ENCODE measurements at regions not wholly inside any gene's neighbourhood (a gene's known extent, or its start where the extent isn't known, plus 50 kb on each side); places are given as distances from the start of the nearest gene placed in this dataset.

- Histone ChIP-seq H3K4me3 (no peak overlapping the region), H3K79me2 (ENCODE audit: low read depth) (no peaks in the 10 kb centered on the region), H4K20me1 (ENCODE audit: insufficient read depth) (no peaks in the 10 kb centered on the region), H3K27ac (no peak overlapping the region), H3K9me3 (ENCODE audit: insufficient read depth, low read depth) (no peaks in the 10 kb centered on the region), H3K4me2 (no peak overlapping the region), H3K9me2 (ENCODE audit: insufficient read depth) (no peaks in the 10 kb centered on the region), H3K4me1 (replicated peaks; ENCODE audit: insufficient read depth) (no peaks in the 10 kb centered on the region), H2AFZ (no peak overlapping the region), H3K36me3 (ENCODE audit: low read depth) (no peaks in the 10 kb centered on the region), H3F3A (ENCODE audit: insufficient read depth, low read depth) (no peaks in the 10 kb centered on the region; the same call in 1 of the 2 replicates), H3K27me3 (ENCODE audit: insufficient read depth, low read depth) (no peaks in the 10 kb centered on the region)
- ChIA-PET POLR2A (ENCODE audit: unreplicated experiment) (no interaction called here), CTCF (no interaction called here)
- intact Hi-C loops (cut with micrococcal nuclease; ENCODE audit: unreplicated experiment): no loop called here
- no TSS peak for BruUV-seq (replicated peaks)
- TF ChIP-seq, protein P1, sequence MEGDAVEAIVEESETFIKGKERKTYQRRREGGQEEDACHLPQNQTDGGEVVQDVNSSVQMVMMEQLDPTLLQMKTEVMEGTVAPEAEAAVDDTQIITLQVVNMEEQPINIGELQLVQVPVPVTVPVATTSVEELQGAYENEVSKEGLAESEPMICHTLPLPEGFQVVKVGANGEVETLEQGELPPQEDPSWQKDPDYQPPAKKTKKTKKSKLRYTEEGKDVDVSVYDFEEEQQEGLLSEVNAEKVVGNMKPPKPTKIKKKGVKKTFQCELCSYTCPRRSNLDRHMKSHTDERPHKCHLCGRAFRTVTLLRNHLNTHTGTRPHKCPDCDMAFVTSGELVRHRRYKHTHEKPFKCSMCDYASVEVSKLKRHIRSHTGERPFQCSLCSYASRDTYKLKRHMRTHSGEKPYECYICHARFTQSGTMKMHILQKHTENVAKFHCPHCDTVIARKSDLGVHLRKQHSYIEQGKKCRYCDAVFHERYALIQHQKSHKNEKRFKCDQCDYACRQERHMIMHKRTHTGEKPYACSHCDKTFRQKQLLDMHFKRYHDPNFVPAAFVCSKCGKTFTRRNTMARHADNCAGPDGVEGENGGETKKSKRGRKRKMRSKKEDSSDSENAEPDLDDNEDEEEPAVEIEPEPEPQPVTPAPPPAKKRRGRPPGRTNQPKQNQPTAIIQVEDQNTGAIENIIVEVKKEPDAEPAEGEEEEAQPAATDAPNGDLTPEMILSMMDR (conservative IDR thresholded peaks at IDR 0.05): no peak
- no peak for TF ChIP-seq EZH2 (IDR thresholded peaks at IDR 0.05; ENCODE audit: low read depth)
- DNase-seq: peak in 1 of 2 experiments; percentile 31
Observed at GRCh38 chr1:96509339-96509738, 212.2 kb upstream of the PTBP2 start.

GRCh38 chr1:96509951-96510350, 211.6 kb upstream of the PTBP2 start:
- Histone ChIP-seq H3K27me3 (ENCODE audit: insufficient read depth, low read depth) (no peaks in the 10 kb centered on the region), H3K27ac (no peak overlapping the region), H3K9me3 (ENCODE audit: insufficient read depth, low read depth) (no peaks in the 10 kb centered on the region), H3F3A (ENCODE audit: insufficient read depth, low read depth) (no peaks in the 10 kb centered on the region), H2AFZ (no peak overlapping the region), H4K20me1 (ENCODE audit: insufficient read depth) (no peaks in the 10 kb centered on the region), H3K4me1 (replicated peaks; ENCODE audit: insufficient read depth) (no peaks in the 10 kb centered on the region), H3K4me2 (no peak overlapping the region), H3K4me3 (no peak overlapping the region), H3K79me2 (ENCODE audit: low read depth) (no peaks in the 10 kb centered on the region), H3K9me2 (ENCODE audit: insufficient read depth) (no peaks in the 10 kb centered on the region), H3K36me3 (ENCODE audit: low read depth) (no peaks in the 10 kb centered on the region)
- intact Hi-C loops (cut with micrococcal nuclease; ENCODE audit: unreplicated experiment): no loop called here
- TF ChIP-seq EZH2 (IDR thresholded peaks at IDR 0.05; ENCODE audit: low read depth): no peak
- TF ChIP-seq, protein P1 (conservative IDR thresholded peaks at IDR 0.05): no peak
- ChIA-PET CTCF (no interaction called here), POLR2A (ENCODE audit: unreplicated experiment) (no interaction called here)
- DNase-seq: peak in 1 of 2 experiments; percentile 9
- BruUV-seq (replicated peaks): no TSS peak

GRCh38 chr1:96510391-96510790, 211.2 kb upstream of the PTBP2 start:
- peak in 1 of 2 experiments; percentile 20 for DNase-seq

More at GRCh38 chr1:96510391-96510790, 211.2 kb upstream of the PTBP2 start:
- TF ChIP-seq, protein P1 (conservative IDR thresholded peaks at IDR 0.05): no peak
- no peak for TF ChIP-seq EZH2 (IDR thresholded peaks at IDR 0.05; ENCODE audit: low read depth)
- BruUV-seq (replicated peaks): no TSS peak
- Histone ChIP-seq H4K20me1 (ENCODE audit: insufficient read depth) (no peaks in the 10 kb centered on the region), H3K9me2 (ENCODE audit: insufficient read depth) (no peaks in the 10 kb centered on the region), H3K4me3 (no peak overlapping the region), H3F3A (ENCODE audit: insufficient read depth, low read depth) (no peaks in the 10 kb centered on the region), H3K4me1 (replicated peaks; ENCODE audit: insufficient read depth) (no peaks in the 10 kb centered on the region), H3K27me3 (ENCODE audit: insufficient read depth, low read depth) (no peaks in the 10 kb centered on the region), H3K4me2 (no peak overlapping the region), H3K36me3 (ENCODE audit: low read depth) (no peaks in the 10 kb centered on the region), H2AFZ (no peak overlapping the region), H3K27ac (no peak overlapping the region), H3K9me3 (ENCODE audit: insufficient read depth, low read depth) (no peaks in the 10 kb centered on the region), H3K79me2 (ENCODE audit: low read depth) (no peaks in the 10 kb centered on the region)
- POLR2A ChIA-PET (ENCODE audit: unreplicated experiment): no interaction called here
- intact Hi-C loops (cut with micrococcal nuclease; ENCODE audit: unreplicated experiment): no loop called here
- CTCF ChIA-PET: no interaction called here

Measured in PC-9 (cell line).